GM23338 (cell line): ENCODE measurements at regions not wholly inside any gene's neighbourhood (a gene's known extent, or its start where the extent isn't known, plus 50 kb on each side); places are given as distances from the start of the nearest gene placed in this dataset.

ENCODE experiments used
- EZH2 ChIP-seq: fragments of 200-600 bp; sonication (generic); IDR thresholded peaks from one replicate; pipeline ENCODE4 v1.8.0; 2017; ENCODE audit warnings: antibody characterized with exemption, mild to moderate bottlenecking, low read depth; ENCODE audit not compliant: unreplicated experiment
- EZH2phosphoT487 ChIP-seq: fragments of 200-600 bp; sonication (generic); IDR thresholded peaks from one replicate; pipeline ENCODE4 v1.8.1; 2018; ENCODE audit warnings: antibody characterized with exemption; ENCODE audit not compliant: unreplicated experiment
- POLR2AphosphoS5 ChIP-seq: IDR thresholded peaks from 2 replicates; pipeline ENCODE4 v1.6.1; 2016; ENCODE audit warnings: antibody characterized with exemption, low read depth
- TF ChIP-seq, protein P1 (sequence below), 2 experiments: fragments of 200-600 bp in 1 of 2; sonication (generic) in 1 of 2; conservative IDR thresholded peaks; 2 replicates each; pipeline versions ENCODE4 v1.5.1 to v1.6.1; 2016 to 2017; ENCODE audit warnings: antibody characterized with exemption in 2 of 2, low read depth in 2 of 2, mild to moderate bottlenecking in 2 of 2, moderate library complexity in 1 of 2
- TF ChIP-seq, protein P2 (sequence below): IDR thresholded peaks from one replicate; pipeline ENCODE4 v1.6.1; 2018; ENCODE audit warnings: antibody characterized with exemption; ENCODE audit not compliant: unreplicated experiment

DNA sequence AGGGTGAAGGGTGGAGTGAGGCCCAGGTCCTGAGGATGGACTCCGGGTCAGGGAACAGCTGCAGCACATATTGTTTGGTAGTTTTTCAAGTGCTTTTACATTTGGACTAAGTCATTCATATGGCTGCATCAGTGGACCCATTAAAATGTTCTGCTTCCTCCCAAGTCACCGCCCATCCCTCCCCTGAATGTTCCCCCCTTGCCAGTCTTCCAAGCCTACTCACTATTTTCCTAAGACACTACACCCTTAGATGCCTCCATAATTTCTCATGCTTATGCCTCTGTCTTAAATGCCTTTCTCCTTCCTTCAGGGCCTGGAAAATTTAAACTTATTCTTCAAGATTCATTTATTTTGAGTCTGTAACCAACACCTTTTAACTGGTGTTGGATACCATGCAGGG is 86.6 kb upstream of the NR4A3 start:
- TF ChIP-seq, protein P1, sequence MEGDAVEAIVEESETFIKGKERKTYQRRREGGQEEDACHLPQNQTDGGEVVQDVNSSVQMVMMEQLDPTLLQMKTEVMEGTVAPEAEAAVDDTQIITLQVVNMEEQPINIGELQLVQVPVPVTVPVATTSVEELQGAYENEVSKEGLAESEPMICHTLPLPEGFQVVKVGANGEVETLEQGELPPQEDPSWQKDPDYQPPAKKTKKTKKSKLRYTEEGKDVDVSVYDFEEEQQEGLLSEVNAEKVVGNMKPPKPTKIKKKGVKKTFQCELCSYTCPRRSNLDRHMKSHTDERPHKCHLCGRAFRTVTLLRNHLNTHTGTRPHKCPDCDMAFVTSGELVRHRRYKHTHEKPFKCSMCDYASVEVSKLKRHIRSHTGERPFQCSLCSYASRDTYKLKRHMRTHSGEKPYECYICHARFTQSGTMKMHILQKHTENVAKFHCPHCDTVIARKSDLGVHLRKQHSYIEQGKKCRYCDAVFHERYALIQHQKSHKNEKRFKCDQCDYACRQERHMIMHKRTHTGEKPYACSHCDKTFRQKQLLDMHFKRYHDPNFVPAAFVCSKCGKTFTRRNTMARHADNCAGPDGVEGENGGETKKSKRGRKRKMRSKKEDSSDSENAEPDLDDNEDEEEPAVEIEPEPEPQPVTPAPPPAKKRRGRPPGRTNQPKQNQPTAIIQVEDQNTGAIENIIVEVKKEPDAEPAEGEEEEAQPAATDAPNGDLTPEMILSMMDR (conservative IDR thresholded peaks at IDR 0.05; ENCODE audit: low read depth in 2 of 2) = no peak
- TF ChIP-seq POLR2AphosphoS5 (no peak), EZH2phosphoT487 (no peak), EZH2 (no peak)
- TF ChIP-seq, protein P2, sequence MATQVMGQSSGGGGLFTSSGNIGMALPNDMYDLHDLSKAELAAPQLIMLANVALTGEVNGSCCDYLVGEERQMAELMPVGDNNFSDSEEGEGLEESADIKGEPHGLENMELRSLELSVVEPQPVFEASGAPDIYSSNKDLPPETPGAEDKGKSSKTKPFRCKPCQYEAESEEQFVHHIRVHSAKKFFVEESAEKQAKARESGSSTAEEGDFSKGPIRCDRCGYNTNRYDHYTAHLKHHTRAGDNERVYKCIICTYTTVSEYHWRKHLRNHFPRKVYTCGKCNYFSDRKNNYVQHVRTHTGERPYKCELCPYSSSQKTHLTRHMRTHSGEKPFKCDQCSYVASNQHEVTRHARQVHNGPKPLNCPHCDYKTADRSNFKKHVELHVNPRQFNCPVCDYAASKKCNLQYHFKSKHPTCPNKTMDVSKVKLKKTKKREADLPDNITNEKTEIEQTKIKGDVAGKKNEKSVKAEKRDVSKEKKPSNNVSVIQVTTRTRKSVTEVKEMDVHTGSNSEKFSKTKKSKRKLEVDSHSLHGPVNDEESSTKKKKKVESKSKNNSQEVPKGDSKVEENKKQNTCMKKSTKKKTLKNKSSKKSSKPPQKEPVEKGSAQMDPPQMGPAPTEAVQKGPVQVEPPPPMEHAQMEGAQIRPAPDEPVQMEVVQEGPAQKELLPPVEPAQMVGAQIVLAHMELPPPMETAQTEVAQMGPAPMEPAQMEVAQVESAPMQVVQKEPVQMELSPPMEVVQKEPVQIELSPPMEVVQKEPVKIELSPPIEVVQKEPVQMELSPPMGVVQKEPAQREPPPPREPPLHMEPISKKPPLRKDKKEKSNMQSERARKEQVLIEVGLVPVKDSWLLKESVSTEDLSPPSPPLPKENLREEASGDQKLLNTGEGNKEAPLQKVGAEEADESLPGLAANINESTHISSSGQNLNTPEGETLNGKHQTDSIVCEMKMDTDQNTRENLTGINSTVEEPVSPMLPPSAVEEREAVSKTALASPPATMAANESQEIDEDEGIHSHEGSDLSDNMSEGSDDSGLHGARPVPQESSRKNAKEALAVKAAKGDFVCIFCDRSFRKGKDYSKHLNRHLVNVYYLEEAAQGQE = no peak
